Liver (tissue), 8 donors: ENCODE measurements at regions not wholly inside any gene's neighbourhood (a gene's known extent, or its start where the extent isn't known, plus 50 kb on each side); places are given as distances from the start of the nearest gene placed in this dataset.

ENCODE experiments used
- DNase-seq: peaks from one replicate; pipeline ENCODE4 v3.0.0-alpha.2; 2017; ENCODE audit warnings: low spot score
- H3K27ac ChIP-seq, 2 donors: one replicate each; pipeline ENCODE4 v1.7.0; 2013; ENCODE audit warnings: inconsistent platforms in 2 of 2, low read length in 2 of 2, control low read depth in 1 of 2, low read depth in 1 of 2, mild to moderate bottlenecking in 1 of 2
- H3K27me3 ChIP-seq, 4 donors: one replicate each; pipeline versions ENCODE4 v1.6.1 to v1.7.0; 2013; ENCODE audit warnings: low read length in 3 of 4, inconsistent platforms in 1 of 4, mild to moderate bottlenecking in 1 of 4, moderate library complexity in 1 of 4; ENCODE audit not compliant: control insufficient read depth in 4 of 4, insufficient read depth in 4 of 4
- H3K36me3 ChIP-seq, 4 donors: one replicate each; pipeline versions ENCODE4 v1.6.1 to v1.7.0; 2013; ENCODE audit warnings: low read length in 3 of 4, mild to moderate bottlenecking in 3 of 4, low read depth in 1 of 4, moderate library complexity in 1 of 4; ENCODE audit not compliant: control insufficient read depth in 4 of 4, insufficient read depth in 3 of 4
- H3K4me1 ChIP-seq, 4 donors: one replicate each; pipeline versions ENCODE4 v1.6.1 to v1.7.0; 2013; ENCODE audit warnings: low read length in 3 of 4, mild to moderate bottlenecking in 3 of 4, moderate library complexity in 1 of 4; ENCODE audit not compliant: control insufficient read depth in 4 of 4, insufficient read depth in 4 of 4
- H3K4me3 ChIP-seq, 3 donors: one replicate each; pipeline versions ENCODE4 v1.6.1 to v1.7.0; 2013; ENCODE audit warnings: low read length in 3 of 3, control low read depth in 1 of 3, low read depth in 1 of 3, mild to moderate bottlenecking in 1 of 3
- H3K9ac ChIP-seq, 2 donors: one replicate each; pipeline ENCODE4 v1.7.0; 2013; ENCODE audit warnings: low read length in 2 of 2, mild to moderate bottlenecking in 2 of 2, moderate library complexity in 2 of 2, control low read depth in 1 of 2, low read depth in 1 of 2
- H3K9me3 ChIP-seq, 4 donors: one replicate each; pipeline versions ENCODE4 v1.6.1 to v1.7.0; 2013; ENCODE audit warnings: low read length in 3 of 4; ENCODE audit not compliant: control insufficient read depth in 4 of 4
- EGR1 ChIP-seq, 2 donors: IDR thresholded peaks; 2 replicates each; pipeline ENCODE4 v1.6.1; 2016 to 2018; ENCODE audit warnings: antibody characterized with exemption in 2 of 2, low read depth in 2 of 2
- FOXA1 ChIP-seq: IDR thresholded peaks from 2 replicates; pipeline ENCODE4 v1.6.1; 2016; ENCODE audit warnings: antibody characterized with exemption
- FOXA2 ChIP-seq: IDR thresholded peaks from 2 replicates; pipeline ENCODE4 v1.6.1; 2016; ENCODE audit warnings: antibody characterized with exemption
- GABPA ChIP-seq, 2 donors: IDR thresholded peaks in 1 of 2; conservative IDR thresholded peaks in 1 of 2; 2 replicates each; pipeline ENCODE4 v1.6.1; 2016; ENCODE audit warnings: antibody characterized with exemption in 2 of 2, mild to moderate bottlenecking in 1 of 2, moderate library complexity in 1 of 2
- HNF4A ChIP-seq, 2 donors: conservative IDR thresholded peaks; 2 replicates each; pipeline ENCODE4 v1.6.1; 2016; ENCODE audit warnings: antibody characterized with exemption in 2 of 2, mild to moderate bottlenecking in 2 of 2
- HNF4G ChIP-seq: IDR thresholded peaks from 2 replicates; pipeline ENCODE4 v1.6.1; 2016; ENCODE audit warnings: antibody characterized with exemption
- JUND ChIP-seq, 2 donors: IDR thresholded peaks; 2 replicates each; pipeline ENCODE4 v1.6.1; 2016; ENCODE audit warnings: antibody characterized with exemption in 2 of 2
- NR2F2 ChIP-seq: IDR thresholded peaks from 2 replicates; pipeline ENCODE4 v1.6.1; 2016; ENCODE audit warnings: antibody characterized with exemption
- RAD21 ChIP-seq, 2 donors: IDR thresholded peaks; 2 replicates each; pipeline ENCODE4 v1.6.1; 2016; ENCODE audit warnings: antibody characterized with exemption in 2 of 2, mild to moderate bottlenecking in 2 of 2
- RXRA ChIP-seq, 2 donors: IDR thresholded peaks; 2 replicates each; pipeline ENCODE4 v1.6.1; 2017 to 2018; ENCODE audit warnings: antibody characterized with exemption in 2 of 2, mild to moderate bottlenecking in 1 of 2
- SP1 ChIP-seq: IDR thresholded peaks from 2 replicates; pipeline ENCODE4 v1.6.1; 2018; ENCODE audit warnings: antibody characterized with exemption, mild to moderate bottlenecking
- TAF1 ChIP-seq: conservative IDR thresholded peaks from 2 replicates; pipeline ENCODE4 v1.6.1; 2016; ENCODE audit warnings: antibody characterized with exemption, mild to moderate bottlenecking
- YY1 ChIP-seq: IDR thresholded peaks from 2 replicates; pipeline ENCODE4 v1.6.1; 2016; ENCODE audit warnings: antibody characterized with exemption, mild to moderate bottlenecking
- WGBS: extraction: QIAGEN DNeasy Blood & Tissue Kit; methylation state at CpG from one replicate; pipeline ENCODE4 v1.1.7; 2013; 5-methylcytosine and 5-hydroxymethylcytosine counted together
- TF ChIP-seq, protein P1 (sequence below): IDR thresholded peaks from 2 replicates; pipeline ENCODE4 v1.6.1; 2016; ENCODE audit warnings: antibody characterized with exemption, mild to moderate bottlenecking
- TF ChIP-seq, protein P2 (sequence below): IDR thresholded peaks from 2 replicates; pipeline ENCODE4 v1.6.1; 2016; ENCODE audit warnings: antibody characterized with exemption
- TF ChIP-seq, protein P3 (sequence below): fragments of 150-350 bp; IDR thresholded peaks from 2 replicates; pipeline ENCODE4 v1.5.1; 2017; ENCODE audit warnings: improper control_type of control experiment, low read depth, low read length; ENCODE audit not compliant: missing input control
- TF ChIP-seq, protein P4 (sequence below): IDR thresholded peaks from 2 replicates; pipeline ENCODE4 v1.6.1; 2016; ENCODE audit warnings: antibody characterized with exemption
- TF ChIP-seq, protein P5 (sequence below): IDR thresholded peaks from 2 replicates; pipeline ENCODE4 v1.6.1; 2016; ENCODE audit warnings: antibody characterized with exemption
- donor health status: healthy.
- donor health status: healthy.
- donor health status: healthy.
- donor health status: healthy.
- donor health status: healthy.

DNA sequence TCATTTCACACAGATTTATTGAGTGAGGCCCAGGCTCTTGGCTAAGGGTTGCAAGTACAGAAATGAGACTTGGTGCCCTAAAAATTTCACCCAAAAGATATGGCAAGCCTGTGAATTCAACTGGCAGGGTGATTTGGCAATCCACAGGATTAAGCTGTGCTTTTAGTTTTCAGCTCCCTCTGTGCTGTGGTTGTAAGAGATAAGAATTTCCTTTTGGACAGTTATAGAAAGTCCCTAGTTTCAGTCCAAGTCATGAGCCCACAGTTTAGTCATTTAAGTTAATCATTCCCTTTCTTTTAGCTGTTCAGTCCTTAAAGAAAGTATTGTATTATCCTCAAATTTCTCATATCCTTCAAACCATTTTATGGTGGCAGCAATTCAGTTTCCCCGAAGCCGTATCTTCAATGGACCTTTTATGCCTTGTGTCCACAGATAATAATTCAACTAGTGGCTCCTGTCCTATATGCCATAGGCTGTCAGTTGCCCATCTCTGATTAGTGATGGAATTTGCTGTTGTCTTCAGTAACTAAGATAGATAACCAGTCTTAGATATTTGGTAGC lies 73.4 kb upstream of the NAMPT start:
- Histone ChIP-seq H3K27me3 (no peaks in the 10 kb centered on the region), H3K9ac (no peak overlapping the region), H3K27ac (no peak overlapping the region), H3K4me1 (no peaks in the 10 kb centered on the region), H3K9me3 (no peaks in the 10 kb centered on the region), H3K36me3 (no peaks in the 10 kb centered on the region), H3K4me3 (no peak overlapping the region)
- DNase-seq: no peak
- 77% methylated on average over 2 of the region's 2 CpGs for WGBS
- TF ChIP-seq, protein P1, sequence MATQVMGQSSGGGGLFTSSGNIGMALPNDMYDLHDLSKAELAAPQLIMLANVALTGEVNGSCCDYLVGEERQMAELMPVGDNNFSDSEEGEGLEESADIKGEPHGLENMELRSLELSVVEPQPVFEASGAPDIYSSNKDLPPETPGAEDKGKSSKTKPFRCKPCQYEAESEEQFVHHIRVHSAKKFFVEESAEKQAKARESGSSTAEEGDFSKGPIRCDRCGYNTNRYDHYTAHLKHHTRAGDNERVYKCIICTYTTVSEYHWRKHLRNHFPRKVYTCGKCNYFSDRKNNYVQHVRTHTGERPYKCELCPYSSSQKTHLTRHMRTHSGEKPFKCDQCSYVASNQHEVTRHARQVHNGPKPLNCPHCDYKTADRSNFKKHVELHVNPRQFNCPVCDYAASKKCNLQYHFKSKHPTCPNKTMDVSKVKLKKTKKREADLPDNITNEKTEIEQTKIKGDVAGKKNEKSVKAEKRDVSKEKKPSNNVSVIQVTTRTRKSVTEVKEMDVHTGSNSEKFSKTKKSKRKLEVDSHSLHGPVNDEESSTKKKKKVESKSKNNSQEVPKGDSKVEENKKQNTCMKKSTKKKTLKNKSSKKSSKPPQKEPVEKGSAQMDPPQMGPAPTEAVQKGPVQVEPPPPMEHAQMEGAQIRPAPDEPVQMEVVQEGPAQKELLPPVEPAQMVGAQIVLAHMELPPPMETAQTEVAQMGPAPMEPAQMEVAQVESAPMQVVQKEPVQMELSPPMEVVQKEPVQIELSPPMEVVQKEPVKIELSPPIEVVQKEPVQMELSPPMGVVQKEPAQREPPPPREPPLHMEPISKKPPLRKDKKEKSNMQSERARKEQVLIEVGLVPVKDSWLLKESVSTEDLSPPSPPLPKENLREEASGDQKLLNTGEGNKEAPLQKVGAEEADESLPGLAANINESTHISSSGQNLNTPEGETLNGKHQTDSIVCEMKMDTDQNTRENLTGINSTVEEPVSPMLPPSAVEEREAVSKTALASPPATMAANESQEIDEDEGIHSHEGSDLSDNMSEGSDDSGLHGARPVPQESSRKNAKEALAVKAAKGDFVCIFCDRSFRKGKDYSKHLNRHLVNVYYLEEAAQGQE: no peak
- no peak for TF ChIP-seq EGR1 (IDR thresholded peaks at IDR 0.05; ENCODE audit: low read depth in 2 of 2)
- no peak for TF ChIP-seq NR2F2
- TF ChIP-seq, protein P2, sequence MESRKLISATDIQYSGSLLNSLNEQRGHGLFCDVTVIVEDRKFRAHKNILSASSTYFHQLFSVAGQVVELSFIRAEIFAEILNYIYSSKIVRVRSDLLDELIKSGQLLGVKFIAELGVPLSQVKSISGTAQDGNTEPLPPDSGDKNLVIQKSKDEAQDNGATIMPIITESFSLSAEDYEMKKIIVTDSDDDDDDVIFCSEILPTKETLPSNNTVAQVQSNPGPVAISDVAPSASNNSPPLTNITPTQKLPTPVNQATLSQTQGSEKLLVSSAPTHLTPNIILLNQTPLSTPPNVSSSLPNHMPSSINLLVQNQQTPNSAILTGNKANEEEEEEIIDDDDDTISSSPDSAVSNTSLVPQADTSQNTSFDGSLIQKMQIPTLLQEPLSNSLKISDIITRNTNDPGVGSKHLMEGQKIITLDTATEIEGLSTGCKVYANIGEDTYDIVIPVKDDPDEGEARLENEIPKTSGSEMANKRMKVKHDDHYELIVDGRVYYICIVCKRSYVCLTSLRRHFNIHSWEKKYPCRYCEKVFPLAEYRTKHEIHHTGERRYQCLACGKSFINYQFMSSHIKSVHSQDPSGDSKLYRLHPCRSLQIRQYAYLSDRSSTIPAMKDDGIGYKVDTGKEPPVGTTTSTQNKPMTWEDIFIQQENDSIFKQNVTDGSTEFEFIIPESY: no peak
- no peak for TF ChIP-seq HNF4A (conservative IDR thresholded peaks at IDR 0.05)
- no peak for TF ChIP-seq SP1
- TF ChIP-seq FOXA1: no peak
- TF ChIP-seq FOXA2: no peak
- TF ChIP-seq, protein P3, sequence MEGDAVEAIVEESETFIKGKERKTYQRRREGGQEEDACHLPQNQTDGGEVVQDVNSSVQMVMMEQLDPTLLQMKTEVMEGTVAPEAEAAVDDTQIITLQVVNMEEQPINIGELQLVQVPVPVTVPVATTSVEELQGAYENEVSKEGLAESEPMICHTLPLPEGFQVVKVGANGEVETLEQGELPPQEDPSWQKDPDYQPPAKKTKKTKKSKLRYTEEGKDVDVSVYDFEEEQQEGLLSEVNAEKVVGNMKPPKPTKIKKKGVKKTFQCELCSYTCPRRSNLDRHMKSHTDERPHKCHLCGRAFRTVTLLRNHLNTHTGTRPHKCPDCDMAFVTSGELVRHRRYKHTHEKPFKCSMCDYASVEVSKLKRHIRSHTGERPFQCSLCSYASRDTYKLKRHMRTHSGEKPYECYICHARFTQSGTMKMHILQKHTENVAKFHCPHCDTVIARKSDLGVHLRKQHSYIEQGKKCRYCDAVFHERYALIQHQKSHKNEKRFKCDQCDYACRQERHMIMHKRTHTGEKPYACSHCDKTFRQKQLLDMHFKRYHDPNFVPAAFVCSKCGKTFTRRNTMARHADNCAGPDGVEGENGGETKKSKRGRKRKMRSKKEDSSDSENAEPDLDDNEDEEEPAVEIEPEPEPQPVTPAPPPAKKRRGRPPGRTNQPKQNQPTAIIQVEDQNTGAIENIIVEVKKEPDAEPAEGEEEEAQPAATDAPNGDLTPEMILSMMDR: no peak
- no peak for TF ChIP-seq GABPA (IDR thresholded peaks at IDR 0.05 in 1 of 2, conservative IDR thresholded peaks at IDR 0.05 in 1 of 2)
- TF ChIP-seq YY1: no peak
- no peak for TF ChIP-seq HNF4G
- TF ChIP-seq JUND (IDR thresholded peaks at IDR 0.05): no peak
- TF ChIP-seq, protein P4, sequence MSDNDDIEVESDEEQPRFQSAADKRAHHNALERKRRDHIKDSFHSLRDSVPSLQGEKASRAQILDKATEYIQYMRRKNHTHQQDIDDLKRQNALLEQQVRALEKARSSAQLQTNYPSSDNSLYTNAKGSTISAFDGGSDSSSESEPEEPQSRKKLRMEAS: no peak
- TF ChIP-seq RXRA (IDR thresholded peaks at IDR 0.05): no peak
- TF ChIP-seq, protein P5, sequence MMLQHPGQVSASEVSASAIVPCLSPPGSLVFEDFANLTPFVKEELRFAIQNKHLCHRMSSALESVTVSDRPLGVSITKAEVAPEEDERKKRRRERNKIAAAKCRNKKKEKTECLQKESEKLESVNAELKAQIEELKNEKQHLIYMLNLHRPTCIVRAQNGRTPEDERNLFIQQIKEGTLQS: no peak
- no peak for TF ChIP-seq RAD21 (IDR thresholded peaks at IDR 0.05)
- TF ChIP-seq TAF1: no peak
